Fibroblast of lung (primary cell): ENCODE measurements at regions not wholly inside any gene's neighbourhood (a gene's known extent, or its start where the extent isn't known, plus 50 kb on each side); places are given as distances from the start of the nearest gene placed in this dataset.

ENCODE experiments used
- DNase-seq, 2 donors: peaks; one replicate each; pipeline versions ENCODE4 v3.0.0 to v3.0.0-alpha.2; 2010; ENCODE audit warnings: low read depth in 2 of 2
- H2AFZ ChIP-seq: 2 replicates; pipeline ENCODE4 v1.5.1; 2012; ENCODE audit warnings: low read length, control low read depth, inconsistent platforms
- H3K27ac ChIP-seq: 2 replicates; pipeline ENCODE4 v1.5.1; 2011; ENCODE audit warnings: low read length, control low read depth; ENCODE audit not compliant: insufficient read depth
- H3K27me3 ChIP-seq: 2 replicates; pipeline ENCODE4 v1.5.1; 2011; ENCODE audit warnings: mild to moderate bottlenecking, low read length; ENCODE audit not compliant: control insufficient read depth, insufficient read depth
- H3K36me3 ChIP-seq: 2 replicates; pipeline ENCODE4 v1.5.1; 2011; ENCODE audit warnings: low read length; ENCODE audit not compliant: control insufficient read depth, insufficient read depth
- H3K4me1 ChIP-seq: 2 replicates; pipeline ENCODE4 v1.5.1; 2011; ENCODE audit warnings: low read length; ENCODE audit not compliant: control insufficient read depth, insufficient read depth; ENCODE audit errors: extremely low read depth
- H3K4me2 ChIP-seq: 2 replicates; pipeline ENCODE4 v1.5.1; 2011; ENCODE audit warnings: low read length, control low read depth; ENCODE audit not compliant: insufficient read depth; ENCODE audit errors: extremely low read depth
- H3K4me3 ChIP-seq, 4 experiments: fragments of 200-600 bp in 1 of 4; sonication (generic) in 1 of 4; replicated peaks in 1 of 4; 2 replicates each; pipeline ENCODE4 v1.5.1; 2011 to 2016; ENCODE audit warnings: low read length in 4 of 4, low read depth in 3 of 4, mild to moderate bottlenecking in 3 of 4, control low read depth in 2 of 4, inconsistent platforms in 1 of 4, mixed read lengths in 1 of 4; ENCODE audit not compliant: insufficient read depth in 1 of 4; ENCODE audit errors: control extremely low read depth in 1 of 4
- H3K79me2 ChIP-seq: 2 replicates; pipeline ENCODE4 v1.5.1; 2012; ENCODE audit warnings: mild to moderate bottlenecking, low read length, inconsistent platforms; ENCODE audit not compliant: control insufficient read depth, insufficient read depth
- H3K9ac ChIP-seq: 2 replicates; pipeline ENCODE4 v1.5.1; 2011; ENCODE audit warnings: mild to moderate bottlenecking, low read length, control low read depth; ENCODE audit not compliant: insufficient read depth
- H3K9me3 ChIP-seq: 2 replicates; pipeline ENCODE4 v1.5.1; 2012; ENCODE audit warnings: low read depth, low read length; ENCODE audit not compliant: control insufficient read depth, insufficient read depth
- H4K20me1 ChIP-seq: 2 replicates; pipeline ENCODE4 v1.5.1; 2011; ENCODE audit warnings: low read length; ENCODE audit not compliant: control insufficient read depth, insufficient read depth; ENCODE audit errors: extremely low read depth
- EZH2 ChIP-seq: IDR thresholded peaks from 2 replicates; pipeline ENCODE4 v1.5.1; 2012; ENCODE audit warnings: low read length, control low read depth, mild to moderate bottlenecking; ENCODE audit errors: missing control alignments
- TF ChIP-seq, protein P1 (sequence below), 2 donors: IDR thresholded peaks in 1 of 2; conservative IDR thresholded peaks in 1 of 2; 1 replicate in 1 of 2; 2 replicates in 1 of 2; pipeline ENCODE4 v1.5.1; 2011 to 2012; ENCODE audit warnings: low read length in 2 of 2, control low read depth in 1 of 2, inconsistent platforms in 1 of 2, low read depth in 1 of 2, mild to moderate bottlenecking in 1 of 2

DNA sequence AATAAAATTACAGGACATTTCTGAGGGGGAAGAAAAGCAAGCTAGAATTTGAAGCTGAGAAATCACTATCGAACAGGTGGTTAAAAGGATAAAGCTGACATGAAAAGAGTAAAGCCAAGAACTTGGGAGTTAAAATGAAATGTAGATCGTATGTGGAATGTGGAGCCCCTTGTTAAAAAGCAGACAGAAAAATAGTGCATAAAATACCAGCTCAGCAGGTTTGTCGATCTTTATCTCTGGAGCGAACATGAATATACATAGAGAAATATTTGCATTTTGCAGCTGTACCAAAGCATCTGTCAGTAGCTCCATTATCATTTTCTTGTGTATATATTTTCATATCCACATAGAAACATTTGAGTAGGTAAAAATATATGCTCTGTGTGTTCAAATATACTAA lies 73.6 kb upstream of the CDC42BPA start:
- DNase-seq, result no peak
- no peak overlapping the region for H3K27ac ChIP-seq
- no peak overlapping the region for H2AFZ ChIP-seq
- no peaks in the 10 kb centered on the region for H3K27me3 ChIP-seq
- no peak overlapping the region for H3K4me2 ChIP-seq
- no peak overlapping the region for H3K4me3 ChIP-seq
- H3K79me2 ChIP-seq, result no peaks in the 10 kb centered on the region
- H3K36me3 ChIP-seq, result no peaks in the 10 kb centered on the region
- no peaks in the 10 kb centered on the region for H3K9me3 ChIP-seq
- no peaks in the 10 kb centered on the region for H3K4me1 ChIP-seq
- no peak overlapping the region for H3K9ac ChIP-seq
- TF ChIP-seq, protein P1, sequence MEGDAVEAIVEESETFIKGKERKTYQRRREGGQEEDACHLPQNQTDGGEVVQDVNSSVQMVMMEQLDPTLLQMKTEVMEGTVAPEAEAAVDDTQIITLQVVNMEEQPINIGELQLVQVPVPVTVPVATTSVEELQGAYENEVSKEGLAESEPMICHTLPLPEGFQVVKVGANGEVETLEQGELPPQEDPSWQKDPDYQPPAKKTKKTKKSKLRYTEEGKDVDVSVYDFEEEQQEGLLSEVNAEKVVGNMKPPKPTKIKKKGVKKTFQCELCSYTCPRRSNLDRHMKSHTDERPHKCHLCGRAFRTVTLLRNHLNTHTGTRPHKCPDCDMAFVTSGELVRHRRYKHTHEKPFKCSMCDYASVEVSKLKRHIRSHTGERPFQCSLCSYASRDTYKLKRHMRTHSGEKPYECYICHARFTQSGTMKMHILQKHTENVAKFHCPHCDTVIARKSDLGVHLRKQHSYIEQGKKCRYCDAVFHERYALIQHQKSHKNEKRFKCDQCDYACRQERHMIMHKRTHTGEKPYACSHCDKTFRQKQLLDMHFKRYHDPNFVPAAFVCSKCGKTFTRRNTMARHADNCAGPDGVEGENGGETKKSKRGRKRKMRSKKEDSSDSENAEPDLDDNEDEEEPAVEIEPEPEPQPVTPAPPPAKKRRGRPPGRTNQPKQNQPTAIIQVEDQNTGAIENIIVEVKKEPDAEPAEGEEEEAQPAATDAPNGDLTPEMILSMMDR (conservative IDR thresholded peaks at IDR 0.05 in 1 of 2, IDR thresholded peaks at IDR 0.05 in 1 of 2; ENCODE audit: low read depth in 1 of 2, low read length in 2 of 2), result no peak
- TF ChIP-seq EZH2, result no peak
- no peaks in the 10 kb centered on the region for H4K20me1 ChIP-seq

DNA sequence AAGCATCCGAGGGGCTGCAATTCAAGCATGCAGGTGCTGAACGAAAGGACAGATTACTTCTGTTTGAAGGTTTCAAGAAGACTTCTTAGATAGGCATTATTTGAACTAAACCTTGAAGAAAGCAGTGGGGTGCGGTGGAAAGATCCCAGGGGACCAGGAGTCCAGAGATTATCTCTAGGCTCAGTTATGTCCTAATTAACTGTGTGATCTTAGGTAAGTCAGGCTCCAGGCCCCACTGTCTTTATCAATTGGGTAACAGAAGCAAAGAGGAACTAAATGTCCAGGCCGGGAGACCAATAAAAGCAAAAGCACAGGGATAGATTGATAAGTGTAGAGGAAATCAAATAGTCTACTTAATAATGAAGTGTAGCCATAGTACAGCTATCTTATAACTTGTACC lies 72.9 kb upstream of the CDC42BPA start:
- H4K20me1 ChIP-seq, result no peaks in the 10 kb centered on the region
- no peak overlapping the region for H3K9ac ChIP-seq
- DNase-seq, result no peak
- no peaks in the 10 kb centered on the region for H3K27me3 ChIP-seq
- no peaks in the 10 kb centered on the region for H3K79me2 ChIP-seq
- no peak overlapping the region for H2AFZ ChIP-seq
- no peak for TF ChIP-seq EZH2
- TF ChIP-seq, protein P1 (conservative IDR thresholded peaks at IDR 0.05 in 1 of 2, IDR thresholded peaks at IDR 0.05 in 1 of 2; ENCODE audit: low read depth in 1 of 2, low read length in 2 of 2), result no peak
- H3K4me2 ChIP-seq, result no peak overlapping the region
- no peaks in the 10 kb centered on the region for H3K9me3 ChIP-seq
- no peaks in the 10 kb centered on the region for H3K36me3 ChIP-seq
- H3K27ac ChIP-seq, result no peak overlapping the region
- H3K4me1 ChIP-seq, result no peaks in the 10 kb centered on the region
- H3K4me3 ChIP-seq, result no peak overlapping the region

DNA sequence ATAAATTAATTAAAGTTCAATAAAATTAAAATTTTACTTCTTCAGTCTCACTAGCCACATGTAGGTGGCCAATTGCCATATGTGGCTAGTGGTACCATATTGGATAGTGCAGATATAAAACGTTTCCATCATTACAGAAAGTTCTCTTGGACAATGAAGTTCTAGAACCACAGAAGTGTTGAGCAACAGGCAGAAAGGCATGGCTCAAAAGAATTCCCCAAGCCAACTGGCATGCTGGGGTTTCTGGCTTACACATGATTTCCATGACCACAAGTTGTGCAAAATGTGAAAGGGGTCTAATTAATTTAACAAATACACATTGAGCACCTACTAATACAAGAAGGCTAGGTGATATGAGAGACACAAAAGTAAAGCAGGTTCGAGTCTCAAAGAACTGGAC lies 72.2 kb upstream of the CDC42BPA start:
- Histone ChIP-seq H3K4me3 (no peak overlapping the region), H3K36me3 (no peaks in the 10 kb centered on the region), H3K27ac (no peak overlapping the region), H3K4me1 (no peaks in the 10 kb centered on the region), H3K9me3 (no peaks in the 10 kb centered on the region), H3K9ac (no peak overlapping the region), H4K20me1 (no peaks in the 10 kb centered on the region), H3K4me2 (no peak overlapping the region), H3K79me2 (no peaks in the 10 kb centered on the region), H2AFZ (no peak overlapping the region), H3K27me3 (no peaks in the 10 kb centered on the region)
- DNase-seq, result peak in 1 of 2 donors; percentile 13
- TF ChIP-seq, protein P1 (conservative IDR thresholded peaks at IDR 0.05 in 1 of 2, IDR thresholded peaks at IDR 0.05 in 1 of 2; ENCODE audit: low read depth in 1 of 2, low read length in 2 of 2), result no peak
- no peak for TF ChIP-seq EZH2
